HG03520 (cell line): ENCODE measurements at regions not wholly inside any gene's neighbourhood (a gene's known extent, or its start where the extent isn't known, plus 50 kb on each side); places are given as distances from the start of the nearest gene placed in this dataset.

Experiments
- ATAC-seq: cut with Tn5 transposase; IDR thresholded peaks from one replicate; pipeline ENCODE4 v1.9.1; 2021; ENCODE audit warnings: mild to moderate bottlenecking, moderate library complexity; ENCODE audit not compliant: unreplicated experiment

DNA sequence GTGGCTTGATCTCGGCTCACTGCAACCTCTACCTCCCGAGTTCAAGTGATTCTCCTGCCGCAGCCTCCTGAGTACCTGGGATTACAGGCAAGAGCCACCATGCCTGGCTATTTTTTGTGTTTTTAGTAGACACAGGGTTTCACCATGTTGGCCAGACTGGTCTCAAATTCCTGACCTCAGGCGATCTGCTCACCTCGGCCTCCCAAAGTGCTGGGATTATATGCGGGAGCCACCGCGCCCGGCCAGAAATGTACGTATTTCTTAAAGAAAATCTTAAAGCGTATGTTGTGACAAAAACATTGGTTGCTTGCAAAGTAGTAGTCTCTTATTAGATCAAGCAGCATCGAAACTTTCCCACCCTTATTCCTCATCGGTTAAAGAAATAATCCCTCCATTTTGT lies 748.9 kb upstream of the NR2F2 start:
- ATAC-seq: no peak

DNA sequence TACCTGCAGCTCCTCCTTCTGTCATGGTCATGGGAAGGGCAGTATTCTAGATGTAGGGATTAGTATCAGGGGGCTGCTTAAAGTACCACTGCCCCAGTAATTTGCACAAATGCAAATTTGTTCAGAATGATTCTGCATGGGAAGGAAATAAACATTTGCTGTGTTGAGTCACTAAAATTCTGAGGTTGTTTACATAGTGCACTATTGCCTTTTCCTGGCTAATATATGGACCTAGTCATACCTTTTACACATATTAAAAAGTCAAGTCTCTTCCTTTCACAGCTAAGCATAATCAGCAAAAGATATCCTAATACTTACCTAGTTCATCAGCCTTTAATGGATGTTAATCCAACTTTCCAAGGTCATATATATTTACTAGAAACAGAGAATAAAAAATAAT lies 746.4 kb upstream of the NR2F2 start:
- no peak for ATAC-seq

DNA sequence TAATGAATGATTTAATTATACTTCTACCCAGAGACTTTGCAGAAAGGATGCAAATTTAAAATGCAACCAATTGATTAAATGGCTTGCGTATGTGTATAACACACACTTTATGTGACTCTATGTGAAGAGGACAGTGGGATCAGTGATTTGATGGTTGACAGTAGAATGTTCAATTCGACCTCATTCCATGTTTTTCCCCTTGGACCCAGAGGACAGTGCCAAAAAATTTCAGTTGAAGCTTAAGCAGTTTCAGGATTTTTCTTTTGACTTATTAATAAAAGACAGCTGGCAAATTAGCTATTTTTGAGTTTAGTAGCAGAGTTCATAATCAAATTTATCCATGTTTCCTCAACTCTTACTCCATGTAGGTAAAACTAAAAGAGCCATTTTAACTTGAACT lies 742.4 kb upstream of the NR2F2 start:
- ATAC-seq: no peak

DNA sequence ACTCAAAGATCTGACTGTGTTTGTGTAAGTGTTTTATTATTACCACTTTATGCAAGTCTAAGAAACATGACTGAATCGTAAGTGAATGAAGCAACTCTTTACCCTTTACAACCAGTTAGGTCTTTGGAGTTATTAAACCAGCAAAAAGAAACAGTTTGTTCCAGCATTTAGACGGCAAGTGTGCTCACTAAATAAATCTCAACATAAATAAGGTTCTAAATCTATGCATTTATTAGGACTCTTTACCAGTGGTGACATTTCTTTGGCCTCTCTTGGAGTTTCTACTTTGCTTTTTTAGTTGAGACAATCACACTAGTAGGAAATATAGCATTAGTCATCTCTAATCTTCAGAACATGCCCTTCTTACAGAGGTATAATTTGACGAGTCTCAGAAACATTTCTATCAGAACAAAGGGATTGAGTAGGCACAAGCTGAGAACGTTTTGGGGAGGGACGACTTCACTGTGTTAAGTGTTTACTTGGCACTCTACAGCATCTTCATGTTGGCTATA lies 739.9 kb upstream of the NR2F2 start:
- no peak for ATAC-seq

DNA sequence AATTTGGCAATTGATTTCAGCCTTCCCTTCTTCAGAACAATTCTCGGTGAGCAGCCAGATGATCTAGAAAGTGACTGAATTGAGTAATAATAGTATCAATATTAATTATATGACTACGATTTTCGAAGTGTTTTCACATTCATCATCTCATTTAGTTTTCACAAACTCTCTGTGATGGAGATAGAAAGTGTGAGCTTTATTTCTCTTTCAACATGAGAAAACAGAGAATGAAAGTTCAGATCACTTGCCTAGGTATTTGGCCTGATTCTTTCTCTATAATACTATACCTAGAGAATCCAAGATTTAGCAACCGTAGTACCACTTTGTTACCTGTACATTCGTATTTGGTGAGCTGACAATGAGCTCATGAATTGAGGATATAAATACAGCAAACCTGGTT lies 739.2 kb upstream of the NR2F2 start:
- ATAC-seq: no peak

DNA sequence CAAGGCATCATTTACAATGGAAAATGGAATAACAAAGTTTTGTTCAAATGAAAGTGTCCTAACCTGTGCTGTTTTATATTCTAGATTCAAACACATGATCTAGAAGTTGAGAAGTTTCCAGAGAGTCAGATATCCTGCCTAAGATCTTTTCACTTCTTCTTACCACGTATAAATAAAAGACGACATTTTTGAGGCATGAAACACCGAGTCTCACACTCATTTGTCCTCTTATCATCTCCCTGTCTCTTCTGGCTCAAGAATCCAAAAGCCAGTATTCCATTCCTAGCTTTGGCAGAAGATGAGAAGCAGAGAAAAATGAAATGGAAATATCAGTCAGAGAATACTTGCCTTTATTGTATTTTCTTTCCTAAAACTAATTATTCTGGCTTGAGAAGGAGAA lies 738.6 kb upstream of the NR2F2 start:
- ATAC-seq: no peak

DNA sequence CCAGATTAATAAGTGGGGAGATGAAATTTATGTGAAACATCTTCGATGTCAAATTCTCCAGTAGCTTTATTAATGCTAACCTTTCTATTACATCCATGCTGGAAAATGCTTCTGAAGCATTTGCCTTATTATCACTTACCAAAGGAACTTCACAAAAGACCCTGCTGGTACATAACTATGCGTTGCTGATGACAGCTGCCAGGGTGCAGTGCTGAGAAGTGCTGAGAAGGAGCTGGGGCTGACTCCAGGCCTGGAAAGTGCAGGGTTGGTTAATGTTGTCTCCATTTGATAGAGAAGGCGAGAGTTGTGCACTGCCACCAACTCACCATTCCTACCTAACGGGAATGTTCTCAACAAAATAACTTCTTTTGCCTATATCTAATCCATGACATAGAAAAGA lies 736.0 kb upstream of the NR2F2 start:
- no peak for ATAC-seq

DNA sequence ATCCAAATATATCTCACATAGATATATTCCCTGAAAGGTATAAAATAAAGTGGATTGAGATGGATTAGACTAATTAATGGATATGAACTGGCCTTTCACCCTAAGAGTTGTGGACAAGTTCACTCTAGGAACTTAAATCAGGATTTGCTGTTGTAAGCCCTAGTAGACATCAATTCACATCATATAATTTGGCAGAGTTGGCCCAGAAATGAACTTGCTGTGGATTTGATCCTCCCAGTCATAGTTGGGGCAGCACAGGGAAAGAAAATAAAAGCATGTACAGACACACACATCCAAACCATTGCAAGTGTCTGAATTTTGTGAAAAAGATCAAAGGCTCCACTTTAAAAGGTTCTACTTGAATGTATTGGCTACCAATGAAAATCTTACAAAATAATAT lies 734.7 kb upstream of the NR2F2 start:
- ATAC-seq: no peak

DNA sequence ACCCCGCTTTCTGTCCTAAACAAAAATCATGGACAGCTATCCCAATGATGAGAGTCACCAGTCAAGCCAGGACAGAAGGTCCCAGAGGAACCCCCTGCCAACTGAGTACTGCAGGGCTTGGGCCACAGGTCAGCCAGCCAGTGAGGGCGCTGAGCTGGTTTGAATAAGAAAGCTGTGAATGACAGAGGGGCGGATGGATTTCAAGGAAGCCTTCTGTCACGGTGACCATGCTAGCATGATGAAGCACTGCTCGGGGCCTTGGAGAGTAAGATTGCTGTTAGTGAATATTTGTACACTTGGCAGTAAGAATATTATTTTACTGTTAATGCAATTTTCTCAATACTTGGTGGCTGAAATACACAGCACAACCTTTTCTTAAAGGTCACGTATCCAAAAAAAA lies 734.0 kb upstream of the NR2F2 start:
- ATAC-seq: no peak

DNA sequence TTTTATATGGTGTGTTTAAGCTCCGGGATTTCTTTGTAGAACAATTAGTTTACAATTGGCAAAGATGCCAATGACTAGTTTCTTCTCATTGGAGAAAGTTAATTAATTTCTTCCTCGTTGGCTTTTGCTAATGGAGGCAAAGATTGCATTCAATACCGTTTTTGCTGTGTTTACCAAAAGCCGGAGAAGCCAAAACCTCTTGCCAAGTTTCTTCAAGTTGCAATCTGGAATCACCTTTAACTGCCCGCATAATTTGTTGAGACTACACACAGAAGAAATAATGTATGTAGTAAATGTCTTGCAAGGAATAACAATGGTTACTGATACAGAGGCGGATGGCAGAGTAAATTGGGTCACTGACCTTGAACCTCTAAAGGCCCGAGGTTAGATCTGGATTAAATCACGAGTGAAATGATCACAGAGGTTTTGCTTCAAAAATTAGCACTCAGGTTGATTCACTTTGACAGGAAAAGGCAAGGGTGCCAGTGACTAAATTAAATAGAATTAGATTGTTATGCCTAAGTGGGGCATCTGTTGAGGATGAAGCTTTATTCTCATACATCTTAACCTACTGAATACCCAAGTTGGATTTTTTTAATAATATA lies 732.1 kb upstream of the NR2F2 start:
- ATAC-seq: no peak

DNA sequence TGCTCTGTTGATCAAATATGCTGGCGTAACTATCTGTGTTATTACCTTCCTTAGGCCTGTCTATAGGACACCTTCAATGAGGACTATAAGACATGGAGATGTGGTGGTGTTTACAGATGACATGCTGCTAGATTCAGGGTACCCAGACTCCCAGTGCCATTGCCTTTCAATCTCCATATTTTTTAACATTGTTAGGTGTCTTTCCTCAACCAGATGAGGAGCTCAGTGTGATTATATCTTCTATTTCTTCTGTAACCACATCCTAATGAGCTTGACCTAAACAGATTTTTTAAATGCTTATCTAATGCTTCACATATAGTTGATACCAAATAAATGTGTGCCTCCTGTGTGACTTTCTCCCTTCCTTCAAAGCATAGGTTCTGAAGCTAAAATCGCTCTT lies 730.1 kb upstream of the NR2F2 start:
- ATAC-seq: no peak

DNA sequence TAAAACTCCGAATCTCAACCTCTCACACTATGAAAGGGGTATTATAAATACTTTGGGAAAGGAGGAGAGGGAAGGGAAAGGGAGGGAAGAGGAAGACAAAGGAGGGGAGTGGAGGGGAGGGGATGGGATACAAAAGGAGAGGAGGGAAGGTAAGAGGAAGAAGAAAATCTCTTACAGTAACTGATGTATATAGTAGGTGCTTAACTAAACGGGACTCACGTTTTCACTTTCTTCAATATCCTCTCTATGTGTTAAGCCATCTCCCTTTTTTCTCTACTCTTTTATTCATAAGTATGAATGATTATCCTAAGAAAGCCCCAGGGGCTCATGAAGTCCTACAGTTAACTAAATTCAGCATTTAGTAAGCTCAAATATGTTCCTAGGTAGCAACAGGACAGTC lies 729.6 kb upstream of the NR2F2 start:
- no peak for ATAC-seq

DNA sequence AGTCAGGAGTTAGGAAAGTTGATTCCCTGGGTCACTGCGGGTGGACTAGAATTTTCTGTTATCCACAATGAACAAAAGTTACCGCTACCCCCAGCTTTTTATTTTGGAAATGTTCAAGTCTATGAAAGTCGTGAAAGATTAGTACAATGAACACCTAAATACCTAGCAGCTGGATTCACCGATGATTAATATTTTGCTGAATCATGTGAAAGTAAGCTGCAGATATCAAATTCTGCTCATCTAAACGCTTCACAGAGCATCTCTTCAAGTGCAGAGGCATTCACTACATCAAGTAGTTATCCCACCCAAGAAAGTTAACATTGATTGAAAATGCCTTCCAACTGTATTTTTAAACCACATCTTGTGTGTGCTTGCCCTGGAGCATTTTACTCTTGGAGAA lies 729.0 kb upstream of the NR2F2 start:
- ATAC-seq: no peak

DNA sequence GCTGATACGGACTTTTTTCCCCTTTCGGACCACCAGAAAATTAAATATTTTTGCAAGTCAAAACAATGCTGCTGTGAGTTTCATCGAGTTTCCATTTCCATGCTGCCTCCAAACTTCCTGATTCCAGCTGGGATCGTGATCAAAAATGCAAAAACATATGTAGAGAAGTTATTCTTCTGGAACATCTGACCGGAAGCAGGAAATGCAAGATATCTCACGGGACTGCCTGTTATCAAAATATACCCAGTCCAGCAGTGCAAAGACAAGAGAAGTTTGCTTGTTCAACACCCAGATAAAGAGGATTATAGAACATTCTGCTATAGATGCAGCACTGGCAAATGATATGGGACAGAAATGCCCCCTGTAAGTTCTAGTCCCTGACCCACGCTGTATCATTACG lies 726.7 kb upstream of the NR2F2 start:
- no peak for ATAC-seq

DNA sequence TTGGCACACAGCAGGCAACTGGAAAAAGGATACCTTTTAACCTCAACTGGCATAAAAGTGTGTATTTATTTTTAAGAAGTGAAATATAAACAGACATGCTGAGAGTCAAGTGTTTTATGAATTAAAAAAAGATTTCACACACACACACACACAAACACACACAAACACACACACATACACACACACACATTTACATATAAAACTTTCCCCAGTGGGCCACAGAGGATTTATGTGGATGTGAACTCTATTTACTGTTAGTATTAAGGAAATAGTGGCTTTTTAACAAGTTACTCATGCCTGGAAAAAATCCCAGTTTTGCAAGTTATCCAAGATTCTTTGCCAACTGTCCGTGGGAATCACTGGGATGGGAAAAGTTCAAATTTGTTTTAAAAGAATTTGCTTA lies 725.9 kb upstream of the NR2F2 start:
- no peak for ATAC-seq

DNA sequence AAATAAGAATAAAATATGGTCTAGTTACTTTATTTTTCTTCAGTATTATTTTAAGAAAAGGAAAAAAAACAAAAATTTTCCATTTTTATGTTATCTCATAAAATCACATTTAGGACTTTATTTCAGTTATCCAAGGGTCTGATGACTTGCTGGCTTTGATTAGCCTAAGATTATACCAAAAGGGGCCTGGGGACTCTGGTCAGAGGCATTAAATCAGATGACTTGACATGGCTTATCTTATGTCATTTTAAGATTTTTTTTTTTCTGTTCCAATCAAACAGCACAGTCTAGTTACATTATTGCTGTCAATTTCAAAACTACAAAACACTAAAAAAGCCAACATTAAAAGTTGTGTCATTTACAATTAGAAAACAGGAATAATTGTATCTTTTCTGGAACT lies 725.4 kb upstream of the NR2F2 start:
- ATAC-seq: no peak

DNA sequence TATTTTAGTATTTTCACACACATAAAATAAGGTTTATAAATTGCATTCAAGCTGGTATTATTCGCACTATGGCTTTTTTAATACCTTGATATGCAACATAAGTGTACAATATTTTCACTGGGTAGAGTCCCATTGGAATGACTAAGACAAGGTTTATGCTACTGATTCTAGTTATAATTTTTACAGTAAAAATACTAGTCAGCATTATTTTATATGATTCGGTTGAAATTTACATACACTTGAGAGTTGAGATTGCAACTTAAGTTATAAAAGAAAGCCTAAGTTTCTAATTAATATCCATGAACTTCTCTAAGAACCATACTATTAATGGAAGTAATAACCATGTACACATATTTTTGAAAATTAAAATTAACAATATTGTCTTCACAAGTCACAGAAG lies 723.9 kb upstream of the NR2F2 start:
- no peak for ATAC-seq

DNA sequence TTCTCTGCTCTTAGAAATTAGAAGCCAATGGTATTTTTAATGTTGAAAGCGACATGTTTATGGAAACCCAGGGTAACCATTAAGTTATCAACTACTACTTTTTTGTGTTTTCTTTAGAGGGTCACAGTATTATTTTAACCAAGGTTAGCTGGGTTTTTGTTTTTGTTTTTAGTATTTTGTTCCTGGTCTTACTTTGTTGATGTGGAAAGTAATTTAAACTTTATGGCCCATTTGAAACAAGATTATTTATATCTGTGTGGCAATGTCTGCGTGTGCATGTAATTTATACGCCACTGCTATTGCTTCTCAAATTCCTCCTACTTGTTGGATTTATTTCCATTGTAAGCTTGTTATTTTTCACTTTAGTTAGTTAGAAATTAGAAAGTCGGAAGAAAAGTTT lies 722.1 kb upstream of the NR2F2 start:
- ATAC-seq: no peak

DNA sequence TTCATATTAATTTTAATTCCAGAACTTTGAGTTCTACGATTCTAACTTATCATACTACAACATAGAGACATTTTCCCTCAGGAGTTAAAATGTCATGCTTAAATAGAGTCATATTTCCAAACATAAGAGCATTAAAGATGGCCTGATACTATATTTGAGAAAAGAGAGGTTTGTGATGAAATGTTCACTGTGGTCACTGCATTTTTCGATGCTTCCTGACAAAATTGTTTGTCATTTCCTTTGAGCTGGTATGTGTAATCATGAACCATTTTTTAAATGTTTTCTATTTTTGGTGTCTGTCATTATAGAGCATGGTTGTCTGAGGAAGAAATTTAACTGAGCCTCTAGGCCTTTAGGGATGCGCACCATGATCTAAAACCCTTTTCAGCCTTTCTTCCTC lies 721.4 kb upstream of the NR2F2 start:
- ATAC-seq: no peak

DNA sequence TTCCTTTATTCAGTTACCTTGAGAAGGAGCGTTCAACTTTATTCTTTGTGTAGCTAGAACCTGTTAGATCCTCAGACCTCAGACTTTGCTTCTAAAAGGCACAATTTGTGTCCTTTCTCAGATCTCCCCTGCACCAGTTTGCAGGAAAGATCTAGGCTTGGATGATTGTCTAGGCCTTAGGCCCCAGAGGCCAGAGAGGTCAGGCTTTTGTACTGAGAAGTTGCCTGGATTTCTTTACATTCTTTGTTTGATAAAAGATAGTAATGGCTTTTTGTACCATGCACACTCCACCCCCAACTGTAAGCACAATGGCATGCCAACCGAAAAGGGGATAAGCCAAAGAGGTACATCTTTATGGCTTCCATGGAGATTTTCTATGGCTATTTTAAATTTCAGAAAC lies 719.6 kb upstream of the NR2F2 start:
- no peak for ATAC-seq

DNA sequence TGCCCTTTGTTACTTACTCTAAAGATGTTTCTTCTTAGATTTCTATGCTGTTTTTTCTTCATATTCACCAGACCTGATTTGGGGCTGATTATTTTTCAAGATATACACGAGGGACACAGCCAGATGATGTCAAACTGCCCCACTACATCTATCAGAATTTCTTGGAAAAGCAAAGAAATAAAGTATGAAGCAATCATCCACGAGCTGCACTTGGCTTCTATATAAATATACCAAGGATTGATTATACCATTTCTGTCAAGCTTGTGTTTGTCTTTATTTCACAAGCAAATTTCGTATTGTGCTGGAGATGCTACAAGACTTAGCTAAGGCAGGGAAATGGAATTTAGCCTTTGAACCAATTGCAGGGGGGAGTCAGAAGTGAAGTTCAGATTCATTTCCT lies 715.1 kb upstream of the NR2F2 start:
- ATAC-seq: no peak

DNA sequence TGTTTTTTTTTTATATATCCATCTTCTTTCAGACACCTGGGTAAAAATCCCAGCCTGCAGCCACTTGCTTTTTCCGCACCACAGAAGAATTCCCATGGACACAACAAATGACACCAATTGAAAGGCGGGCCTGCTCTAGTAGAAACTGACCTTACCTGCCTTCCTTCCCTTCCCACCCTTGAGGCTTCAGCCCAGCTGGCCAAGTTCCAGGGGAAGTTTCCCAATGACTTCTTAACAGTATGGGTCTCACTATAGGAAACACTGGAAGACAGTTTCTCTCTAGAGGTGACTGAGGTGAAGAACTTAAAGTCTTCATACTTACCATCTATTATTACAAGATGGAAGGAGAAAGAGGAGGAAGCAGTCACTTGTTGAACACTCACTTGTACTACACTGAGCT lies 714.2 kb upstream of the NR2F2 start:
- no peak for ATAC-seq

DNA sequence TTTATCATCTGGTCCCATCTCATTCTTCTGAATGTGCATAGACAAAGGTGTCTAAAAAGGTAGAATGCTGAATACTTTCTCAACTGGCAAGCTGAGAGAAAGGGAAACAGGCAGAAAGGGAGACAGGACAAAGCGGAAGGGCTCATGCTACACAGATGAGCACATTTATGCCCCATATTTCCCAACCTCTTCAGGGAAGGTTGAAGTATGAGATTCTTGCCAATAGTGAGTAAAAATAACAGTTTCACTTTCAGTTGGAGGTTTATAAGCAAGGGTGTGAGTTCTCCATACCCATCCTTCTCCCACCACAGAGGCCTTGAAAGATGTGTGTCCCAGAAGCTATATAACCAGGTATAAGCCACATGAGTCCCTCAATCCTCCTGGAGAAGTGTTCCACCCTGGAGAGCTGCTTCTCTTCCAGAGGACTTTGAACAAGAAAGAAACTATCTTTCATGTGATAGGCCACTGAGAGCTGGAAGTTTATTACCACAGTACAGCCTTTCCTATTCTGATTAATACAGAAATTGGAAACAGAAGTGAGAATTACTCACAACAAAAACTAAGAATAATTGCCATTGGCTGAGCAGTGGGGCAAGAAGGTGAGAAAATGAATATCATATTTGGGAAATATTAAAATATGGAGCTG lies 709.4 kb upstream of the NR2F2 start:
- no peak for ATAC-seq
